HepG2 (cell line): ENCODE measurements at regions not wholly inside any gene's neighbourhood (a gene's known extent, or its start where the extent isn't known, plus 50 kb on each side); places are given as distances from the start of the nearest gene placed in this dataset.

Source experiments
- ASH2L ChIP-seq: fragments of 300-600, 200-600 bp; sonication (generic); IDR thresholded peaks from 2 replicates; pipeline ENCODE4 v1.7.0; 2017; ENCODE audit warnings: low read depth, mild to moderate bottlenecking, moderate library complexity, mixed read lengths, low read length; ENCODE audit not compliant: insufficient read length
- GLI4 ChIP-seq: sonication (generic); formaldehyde crosslinking; IDR thresholded peaks from 2 replicates; pipeline ENCODE4 v1.5.1; 2020; ENCODE audit warnings: missing genetic modification reagents, mild to moderate bottlenecking, moderate library complexity, borderline replicate concordance
- HDAC1 ChIP-seq: sonication (generic); formaldehyde crosslinking; IDR thresholded peaks from 2 replicates; pipeline ENCODE4 v1.5.1; 2020; ENCODE audit warnings: mild to moderate bottlenecking, missing genetic modification reagents
- NFRKB ChIP-seq: fragments of 450-650 bp; IDR thresholded peaks from 2 replicates; pipeline ENCODE4 v1.6.1; 2017
- RAD21 ChIP-seq: fragments of 450-650 bp; formaldehyde crosslinking; IDR thresholded peaks from 2 replicates; pipeline ENCODE4 v1.5.0; 2020; ENCODE audit warnings: mild to moderate bottlenecking
- RNF2 ChIP-seq: fragments of 450-650 bp; conservative IDR thresholded peaks from 2 replicates; pipeline ENCODE4 v1.6.1; 2016; ENCODE audit warnings: low read depth
- TF ChIP-seq, protein P1 (sequence below): sonication (generic); formaldehyde crosslinking; IDR thresholded peaks from 2 replicates; pipeline ENCODE4 v1.4.0; 2020; ENCODE audit warnings: mild to moderate bottlenecking, missing genetic modification reagents
- TF ChIP-seq, protein P2 (sequence below): sonication (generic); formaldehyde crosslinking; conservative IDR thresholded peaks from 2 replicates; pipeline ENCODE4 v1.4.0; 2020; ENCODE audit warnings: missing genetic modification reagents
- TF ChIP-seq, protein P3 (sequence below): IDR thresholded peaks from 2 replicates; pipeline ENCODE4 v1.6.1; 2016
- TF ChIP-seq, protein P4 (sequence below): sonication (generic); formaldehyde crosslinking; conservative IDR thresholded peaks from 2 replicates; pipeline ENCODE4 v1.8.0; 2022; ENCODE audit warnings: low read depth, missing genetic modification reagents

DNA sequence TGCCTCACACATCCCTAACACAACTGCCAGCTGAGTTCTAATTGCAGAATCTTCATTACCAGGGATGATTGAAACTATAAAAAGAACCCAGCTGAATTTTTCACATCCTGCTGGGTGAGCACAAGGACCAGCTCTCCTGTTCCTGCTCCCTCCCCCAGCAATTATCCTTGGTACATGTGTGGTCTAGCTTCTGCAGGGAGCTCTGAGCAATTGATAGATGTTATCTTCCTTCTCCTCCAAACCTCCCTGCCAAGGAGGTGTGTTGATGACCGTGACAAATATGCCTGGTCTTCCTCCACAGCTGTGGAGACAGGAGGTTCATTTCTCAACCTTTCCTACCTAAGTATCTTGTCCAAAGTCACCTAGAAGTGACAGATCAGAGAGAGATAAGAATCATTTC is 65.3 kb upstream of the MAN1A2 start:
- TF ChIP-seq, protein P1, sequence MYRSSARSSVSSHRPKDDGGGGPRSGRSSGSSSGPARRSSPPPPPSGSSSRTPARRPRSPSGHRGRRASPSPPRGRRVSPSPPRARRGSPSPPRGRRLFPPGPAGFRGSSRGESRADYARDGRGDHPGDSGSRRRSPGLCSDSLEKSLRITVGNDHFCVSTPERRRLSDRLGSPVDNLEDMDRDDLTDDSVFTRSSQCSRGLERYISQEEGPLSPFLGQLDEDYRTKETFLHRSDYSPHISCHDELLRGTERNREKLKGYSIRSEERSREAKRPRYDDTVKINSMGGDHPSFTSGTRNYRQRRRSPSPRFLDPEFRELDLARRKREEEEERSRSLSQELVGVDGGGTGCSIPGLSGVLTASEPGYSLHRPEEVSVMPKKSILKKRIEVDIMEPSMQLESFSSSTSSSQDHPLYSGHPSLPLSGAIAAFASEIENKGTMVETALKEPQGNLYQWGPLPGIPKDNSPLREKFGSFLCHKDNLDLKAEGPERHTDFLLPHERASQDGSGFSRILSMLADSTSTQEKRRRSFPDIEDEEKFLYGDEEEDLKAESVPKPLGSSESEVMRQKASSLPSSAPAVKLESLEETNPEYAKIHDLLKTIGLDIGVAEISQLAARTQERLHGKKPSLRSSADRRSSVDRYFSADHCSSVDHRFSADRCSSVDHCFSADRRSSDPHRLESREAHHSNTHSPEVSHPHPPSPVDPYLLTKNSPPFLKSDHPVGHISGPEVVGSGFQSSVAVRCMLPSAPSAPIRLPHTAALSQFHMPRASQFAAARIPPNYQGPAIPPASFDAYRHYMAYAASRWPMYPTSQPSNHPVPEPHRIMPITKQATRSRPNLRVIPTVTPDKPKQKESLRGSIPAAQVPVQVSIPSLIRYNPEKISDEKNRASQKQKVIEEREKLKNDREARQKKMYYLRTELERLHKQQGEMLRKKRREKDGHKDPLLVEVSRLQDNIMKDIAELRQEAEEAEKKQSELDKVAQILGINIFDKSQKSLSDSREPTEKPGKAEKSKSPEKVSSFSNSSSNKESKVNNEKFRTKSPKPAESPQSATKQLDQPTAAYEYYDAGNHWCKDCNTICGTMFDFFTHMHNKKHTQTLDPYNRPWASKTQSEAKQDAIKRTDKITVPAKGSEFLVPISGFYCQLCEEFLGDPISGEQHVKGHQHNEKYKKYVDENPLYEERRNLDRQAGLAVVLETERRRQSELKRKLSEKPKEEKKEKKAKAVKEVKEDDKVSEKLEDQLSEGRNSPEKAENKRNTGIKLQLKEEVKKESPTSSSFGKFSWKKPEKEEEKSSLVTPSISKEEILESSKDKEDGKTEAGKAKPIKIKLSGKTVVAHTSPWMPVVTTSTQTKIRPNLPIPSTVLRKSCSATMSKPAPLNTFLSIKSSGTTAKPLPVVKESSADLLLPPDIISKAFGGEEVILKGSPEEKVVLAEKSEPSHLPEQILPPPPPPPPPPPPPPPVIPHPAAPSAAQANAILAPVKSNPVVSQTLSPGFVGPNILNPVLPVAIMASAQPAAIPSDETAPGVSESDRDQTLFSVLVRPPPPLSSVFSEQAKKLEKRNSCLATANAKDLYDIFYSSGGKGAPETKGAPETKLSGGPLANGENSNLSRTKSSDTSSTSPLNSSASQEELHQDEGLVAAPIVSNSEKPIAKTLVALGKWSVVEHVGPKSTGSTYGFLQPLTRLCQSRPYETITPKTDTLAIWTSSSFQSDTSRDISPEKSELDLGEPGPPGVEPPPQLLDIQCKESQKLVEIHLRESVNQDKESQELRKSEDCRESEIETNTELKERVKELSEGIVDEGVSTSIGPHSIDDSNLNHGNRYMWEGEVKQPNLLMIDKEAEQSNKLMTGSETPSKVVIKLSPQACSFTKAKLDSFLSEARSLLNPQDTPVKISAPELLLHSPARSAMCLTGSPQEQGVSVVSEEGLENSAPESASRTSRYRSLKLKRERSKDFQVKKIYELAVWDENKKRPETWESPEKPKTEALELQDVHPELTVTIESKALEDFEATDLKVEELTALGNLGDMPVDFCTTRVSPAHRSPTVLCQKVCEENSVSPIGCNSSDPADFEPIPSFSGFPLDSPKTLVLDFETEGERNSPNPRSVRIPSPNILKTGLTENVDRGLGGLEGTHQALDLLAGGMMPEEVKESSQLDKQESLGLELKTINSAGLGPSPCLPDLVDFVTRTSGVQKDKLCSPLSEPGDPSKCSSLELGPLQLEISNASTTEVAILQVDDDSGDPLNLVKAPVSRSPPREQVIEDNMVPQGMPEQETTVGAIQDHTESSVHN (CRISPR knock-in tag) = no peak
- TF ChIP-seq, protein P2, sequence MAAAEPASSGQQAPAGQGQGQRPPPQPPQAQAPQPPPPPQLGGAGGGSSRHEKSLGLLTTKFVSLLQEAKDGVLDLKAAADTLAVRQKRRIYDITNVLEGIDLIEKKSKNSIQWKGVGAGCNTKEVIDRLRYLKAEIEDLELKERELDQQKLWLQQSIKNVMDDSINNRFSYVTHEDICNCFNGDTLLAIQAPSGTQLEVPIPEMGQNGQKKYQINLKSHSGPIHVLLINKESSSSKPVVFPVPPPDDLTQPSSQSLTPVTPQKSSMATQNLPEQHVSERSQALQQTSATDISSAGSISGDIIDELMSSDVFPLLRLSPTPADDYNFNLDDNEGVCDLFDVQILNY (CRISPR knock-in tag) = no peak
- no peak for TF ChIP-seq RAD21 (CRISPR knock-in tag)
- no peak for TF ChIP-seq NFRKB
- TF ChIP-seq, protein P3, sequence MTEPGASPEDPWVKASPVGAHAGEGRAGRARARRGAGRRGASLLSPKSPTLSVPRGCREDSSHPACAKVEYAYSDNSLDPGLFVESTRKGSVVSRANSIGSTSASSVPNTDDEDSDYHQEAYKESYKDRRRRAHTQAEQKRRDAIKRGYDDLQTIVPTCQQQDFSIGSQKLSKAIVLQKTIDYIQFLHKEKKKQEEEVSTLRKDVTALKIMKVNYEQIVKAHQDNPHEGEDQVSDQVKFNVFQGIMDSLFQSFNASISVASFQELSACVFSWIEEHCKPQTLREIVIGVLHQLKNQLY (CRISPR knock-in tag) = no peak
- no peak for TF ChIP-seq HDAC1 (CRISPR knock-in tag)
- TF ChIP-seq RNF2 = no peak
- TF ChIP-seq, protein P4, sequence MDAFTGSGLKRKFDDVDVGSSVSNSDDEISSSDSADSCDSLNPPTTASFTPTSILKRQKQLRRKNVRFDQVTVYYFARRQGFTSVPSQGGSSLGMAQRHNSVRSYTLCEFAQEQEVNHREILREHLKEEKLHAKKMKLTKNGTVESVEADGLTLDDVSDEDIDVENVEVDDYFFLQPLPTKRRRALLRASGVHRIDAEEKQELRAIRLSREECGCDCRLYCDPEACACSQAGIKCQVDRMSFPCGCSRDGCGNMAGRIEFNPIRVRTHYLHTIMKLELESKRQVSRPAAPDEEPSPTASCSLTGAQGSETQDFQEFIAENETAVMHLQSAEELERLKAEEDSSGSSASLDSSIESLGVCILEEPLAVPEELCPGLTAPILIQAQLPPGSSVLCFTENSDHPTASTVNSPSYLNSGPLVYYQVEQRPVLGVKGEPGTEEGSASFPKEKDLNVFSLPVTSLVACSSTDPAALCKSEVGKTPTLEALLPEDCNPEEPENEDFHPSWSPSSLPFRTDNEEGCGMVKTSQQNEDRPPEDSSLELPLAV (CRISPR knock-in tag) = no peak
- no peak for TF ChIP-seq ASH2L
- TF ChIP-seq GLI4 (CRISPR knock-in tag) = no peak
